Heart right ventricle (tissue), 16 donors: ENCODE measurements at regions not wholly inside any gene's neighbourhood (a gene's known extent, or its start where the extent isn't known, plus 50 kb on each side); places are given as distances from the start of the nearest gene placed in this dataset.

Experiments
- ATAC-seq, 8 donors: fragments of 200-7000 bp; cut with Tn5 transposase; one replicate each; pipeline ENCODE4 v1.9.1; 2020; ENCODE audit warnings: mild to moderate bottlenecking in 8 of 8, moderate library complexity in 8 of 8, moderate number of reproducible peaks in 1 of 8
- DNase-seq, 2 donors: peaks; one replicate each; pipeline ENCODE4 v3.0.0-alpha.2; 2020
- H3K27ac ChIP-seq, 10 donors: fragments of 200-600 bp; sonication (generic) in 2 of 10; one replicate each; pipeline versions ENCODE4 v1.5.0 to v1.8.0; 2020 to 2022; ENCODE audit warnings: mild to moderate bottlenecking in 3 of 10
- H3K27me3 ChIP-seq, 7 donors: fragments of 200-600 bp; one replicate each; pipeline ENCODE4 v1.8.0; 2021 to 2022; ENCODE audit warnings: mild to moderate bottlenecking in 2 of 7
- H3K36me3 ChIP-seq, 9 donors: fragments of 200-600 bp; sonication (generic) in 1 of 9; one replicate each; pipeline versions ENCODE4 v1.5.0 to v1.8.0; 2020 to 2022; ENCODE audit warnings: mild to moderate bottlenecking in 2 of 9
- H3K4me1 ChIP-seq, 9 donors: fragments of 200-600 bp; sonication (generic) in 1 of 9; one replicate each; pipeline versions ENCODE4 v1.5.0 to v1.8.0; 2020 to 2022; ENCODE audit warnings: mild to moderate bottlenecking in 4 of 9
- H3K4me3 ChIP-seq, 10 donors: fragments of 200-600 bp; sonication (generic) in 2 of 10; one replicate each; pipeline versions ENCODE4 v1.5.0 to v1.8.0; 2020 to 2022; ENCODE audit warnings: mild to moderate bottlenecking in 7 of 10, moderate library complexity in 2 of 10
- H3K9me3 ChIP-seq, 11 donors: fragments of 200-600 bp in 10 of 11; sonication (generic) in 2 of 11; one replicate each; pipeline versions ENCODE4 v1.5.0 to v1.8.0; 2013 to 2022; ENCODE audit warnings: mild to moderate bottlenecking in 2 of 11, control low read depth in 1 of 11, moderate library complexity in 1 of 11
- CTCF ChIP-seq, 9 donors: fragments of 200-600 bp; sonication (generic) in 2 of 9; IDR thresholded peaks; one replicate each; pipeline versions ENCODE4 v1.5.0 to v1.8.0; 2021 to 2022; ENCODE audit warnings: antibody characterized with exemption in 9 of 9, mild to moderate bottlenecking in 5 of 9, moderate library complexity in 1 of 9
- WGBS, 2 donors: extraction: QIAGEN DNeasy Blood & Tissue Kit; methylation state at CpG; one replicate each; pipeline ENCODE4 v1.1.7; 2013; ENCODE audit warnings: inconsistent platforms in 1 of 2; 5-methylcytosine and 5-hydroxymethylcytosine counted together
- intact Hi-C, 10 donors: fragments of 100-400 bp; cut with DNase I; formaldehyde crosslinking; loops; one replicate each; pipeline versions ENCODE4 v1.11.1 to v1.14.2; 2022
- donor health status: Arrhythmogenic right ventricular cardiomyopathy.
- donor health status: ischemic (EF 13 %, LVEDD 7.1; RV severe dilation, severe dysfunction).
- donor health status: healthy with polysubstance abuse.
- donor health status: DM: no; HTN: yes; CAD: no.
- donor health status: DM: no; HTN: no; CAD: no.
- donor health status: ischemic (EF 25% LVEDD 6.9; RV normal size, moderate dysfunction).
- donor health status: ischemic (EF 25% LVEDD 5.7; RV mildly dilated, moderate dysfunction).
- donor health status: healthy.
- donor health status: DM: yes; HTN: yes; CAD: no.
- donor health status: Ischemic cardiomyopathy.
- donor health status: ischemic (EF 35%, LVEDD 5.7; RV mildly dilated, moderate dysfunction).
- donor health status: nonischemic (EF 11% LVEDD 7.7; RV severe dilation, severe dysfunction).
- donor health status: DM: yes; HTN: yes; CAD: no.
- donor health status: PGD.
- donor health status: ischemic (EF 29% LVEDD 5.4; RV normal size, mild dysfunction).
- donor health status: nonischemic (EF 23%, LVEDD 6.1; RV moderate dilation, normal function).

GRCh38 chr2:16209799-16210198 is 269.4 kb downstream of the MYCN start:
- peaks cover 0 to 6% (median 0%) of the 10 kb centered on the region in 11 donors for H3K9me3 ChIP-seq
- intact Hi-C loops: loop anchor here in 3 of 10 donors (5.0 to 10.0 kb wide), 4 partner anchors 255 to 762 kb away; no protein-coding TSS in a partner anchor
- no peaks in the 10 kb centered on the region for H3K27me3 ChIP-seq
- no peak for ATAC-seq
- H3K36me3 ChIP-seq: no peaks in the 10 kb centered on the region
- 40 to 52% methylated on average over 1 of the region's 1 CpG for WGBS, 2 donors
- DNase-seq: no peak
- H3K27ac ChIP-seq: no peak overlapping the region
- H3K4me1 ChIP-seq: no peaks in the 10 kb centered on the region
- H3K4me3 ChIP-seq: no peak overlapping the region
- TF ChIP-seq CTCF (IDR thresholded peaks at IDR 0.05): no peak

- Histone ChIP-seq H3K4me1 (no peaks in the 10 kb centered on the region), H3K27me3 (no peaks in the 10 kb centered on the region), H3K4me3 (no peak overlapping the region), H3K36me3 (no peaks in the 10 kb centered on the region), H3K9me3 (peaks cover 0 to 6% (median 0%) of the 10 kb centered on the region in 11 donors), H3K27ac (no peak overlapping the region)
- intact Hi-C loops: loop anchor here in 3 of 10 donors (5.0 to 10.0 kb wide), 3 partner anchors 254 to 762 kb away; no protein-coding TSS in a partner anchor
- ATAC-seq (no peak), DNase-seq (no peak)
- no peak for TF ChIP-seq CTCF (IDR thresholded peaks at IDR 0.05)
- 83 to 95% methylated on average over 1 of the region's 1 CpG for WGBS, 2 donors
These were observed 268.6 kb downstream of the MYCN start for GRCh38 chr2:16208921-16209320.

- Histone ChIP-seq H3K36me3 (no peaks in the 10 kb centered on the region), H3K4me3 (no peak overlapping the region), H3K27ac (no peak overlapping the region), H3K27me3 (no peaks in the 10 kb centered on the region), H3K4me1 (no peaks in the 10 kb centered on the region), H3K9me3 (peaks cover 0 to 6% (median 0%) of the 10 kb centered on the region in 11 donors)
- intact Hi-C loops: loop anchor here in 3 of 10 donors (5.0 to 10.0 kb wide), 3 partner anchors 254 to 761 kb away; no protein-coding TSS in a partner anchor
- no peak for ATAC-seq
- 76 to 90% methylated on average over 6 of the region's 6 CpGs for WGBS, 2 donors
- no peak for DNase-seq
- no peak for TF ChIP-seq CTCF (IDR thresholded peaks at IDR 0.05)
These were observed 268.0 kb downstream of the MYCN start for GRCh38 chr2:16208241-16208797.

- ATAC-seq: no peak
- no peak for DNase-seq
- Histone ChIP-seq H3K27ac (no peak overlapping the region), H3K27me3 (no peaks in the 10 kb centered on the region), H3K9me3 (peaks cover 0 to 6% (median 0%) of the 10 kb centered on the region in 11 donors), H3K4me3 (no peak overlapping the region), H3K36me3 (no peaks in the 10 kb centered on the region), H3K4me1 (no peaks in the 10 kb centered on the region)
- intact Hi-C loops: loop anchor here in 3 of 10 donors (5.0 to 10.0 kb wide), 3 partner anchors 253 to 760 kb away; no protein-coding TSS in a partner anchor
- 72 to 84% methylated on average over 2 of the region's 2 CpGs for WGBS, 2 donors
- no peak for TF ChIP-seq CTCF (IDR thresholded peaks at IDR 0.05)
These were observed 267.3 kb downstream of the MYCN start for GRCh38 chr2:16207611-16208010.
